ENCODE measurements at regions not wholly inside any gene's neighbourhood (a gene's known extent, or its start where the extent isn't known, plus 50 kb on each side); places are given as distances from the start of the nearest gene placed in this dataset.

- DNase-seq = no peak
Measured at GRCh38 chr14:98959958-98960616, 311.9 kb downstream of the BCL11B start.

- DNase-seq = no peak
Measured at GRCh38 chr14:98960617-98961013, 311.4 kb downstream of the BCL11B start.

GRCh38 chr14:98961191-98961590 lies 310.8 kb downstream of the BCL11B start:
- no peak for DNase-seq

- DNase-seq = no peak
Measured at GRCh38 chr14:98962118-98962517, 309.9 kb downstream of the BCL11B start.

- DNase-seq = no peak
Measured at GRCh38 chr14:98963610-98964009, 308.4 kb downstream of the BCL11B start.

GRCh38 chr14:98964171-98964570 lies 307.8 kb downstream of the BCL11B start:
- DNase-seq = no peak

- DNase-seq = no peak
Measured at GRCh38 chr14:98965076-98965475, 306.9 kb downstream of the BCL11B start.

- no peak for DNase-seq
Measured at GRCh38 chr14:98966016-98966415, 306.0 kb downstream of the BCL11B start.

GRCh38 chr14:98966475-98967162 lies 305.4 kb downstream of the BCL11B start:
- DNase-seq = no peak

GRCh38 chr14:98974113-98974512 lies 297.9 kb downstream of the BCL11B start:
- no peak for DNase-seq

- no peak for DNase-seq
Measured at GRCh38 chr14:98976271-98976670, 295.7 kb downstream of the BCL11B start.

GRCh38 chr14:98977451-98977850 lies 294.5 kb downstream of the BCL11B start:
- no peak for DNase-seq

- no peak for DNase-seq
Measured at GRCh38 chr14:98982986-98983385, 289.0 kb downstream of the BCL11B start.

GRCh38 chr14:98984027-98984718 lies 287.8 kb downstream of the BCL11B start:
- DNase-seq = no peak

GRCh38 chr14:98984719-98985041 lies 287.3 kb downstream of the BCL11B start:
- peak; percentile 48 for DNase-seq

- DNase-seq = no peak
Measured at GRCh38 chr14:98993818-98994217, 278.2 kb downstream of the BCL11B start.

- no peak for DNase-seq
Measured at GRCh38 chr14:98994561-98994960, 277.4 kb downstream of the BCL11B start.

GRCh38 chr14:98997526-98998205 lies 274.3 kb downstream of the BCL11B start:
- no peak for DNase-seq

GRCh38 chr14:98999345-98999744 lies 272.7 kb downstream of the BCL11B start:
- no peak for DNase-seq

- no peak for DNase-seq
Measured at GRCh38 chr14:98999901-99000300, 272.1 kb downstream of the BCL11B start.

GRCh38 chr14:99001241-99001640 lies 270.8 kb downstream of the BCL11B start:
- no peak for DNase-seq

- DNase-seq = no peak
Measured at GRCh38 chr14:99003646-99004045, 268.4 kb downstream of the BCL11B start.

GRCh38 chr14:99004112-99004511 lies 267.9 kb downstream of the BCL11B start:
- no peak for DNase-seq

- DNase-seq = no peak
Measured at GRCh38 chr14:99006276-99006675, 265.7 kb downstream of the BCL11B start.
